Body of pancreas (tissue), 4 donors: ENCODE measurements at regions not wholly inside any gene's neighbourhood (a gene's known extent, or its start where the extent isn't known, plus 50 kb on each side); places are given as distances from the start of the nearest gene placed in this dataset.

Source experiments
- CTCF ChIP-seq, 7 experiments: fragments of 450-650 bp in 4 of 7; fragments of 200-600 bp in 3 of 7; sonication (generic) in 3 of 7; IDR thresholded peaks; one replicate each; pipeline ENCODE4 v1.5.1; 2016 to 2019; ENCODE audit warnings: antibody characterized with exemption in 7 of 7
- POLR2A ChIP-seq, 3 donors: fragments of 450-650 bp; IDR thresholded peaks; one replicate each; pipeline ENCODE4 v1.6.1; 2016; ENCODE audit warnings: antibody characterized with exemption in 3 of 3, mild to moderate bottlenecking in 2 of 3

- no peak for TF ChIP-seq CTCF (IDR thresholded peaks at IDR 0.05)
- TF ChIP-seq POLR2A (IDR thresholded peaks at IDR 0.05) = no peak
Measured at GRCh38 chr11:13134886-13135285, 125.8 kb downstream of the RASSF10 start.
